Bone marrow (tissue), 2 donors: ENCODE measurements at regions not wholly inside any gene's neighbourhood (a gene's known extent, or its start where the extent isn't known, plus 50 kb on each side); places are given as distances from the start of the nearest gene placed in this dataset.

Experiments used
- DNase-seq, 2 donors: peaks; one replicate each; lab custom pipeline; 2025; lab: John Stamatoyannopoulos, UW

GRCh38 chr2:120515759-120516678, 170.1 kb downstream of the INHBB start:
- DNase-seq, result no peak

GRCh38 chr2:120516679-120517314, 170.9 kb downstream of the INHBB start:
- DNase-seq, result no peak

- no peak for DNase-seq
These were observed 172.0 kb downstream of the INHBB start for GRCh38 chr2:120517751-120518469.

- no peak for DNase-seq
These were observed 172.9 kb downstream of the INHBB start for GRCh38 chr2:120518819-120519218.

- no peak for DNase-seq
These were observed 173.5 kb downstream of the INHBB start for GRCh38 chr2:120519469-120519868.

GRCh38 chr2:120520454-120520853, 174.5 kb downstream of the INHBB start:
- DNase-seq, result no peak

- no peak for DNase-seq
These were observed 175.3 kb downstream of the INHBB start for GRCh38 chr2:120520929-120521912.

- DNase-seq, result no peak
These were observed 176.3 kb downstream of the INHBB start for GRCh38 chr2:120522151-120522751.

GRCh38 chr2:120523766-120524165, 177.8 kb downstream of the INHBB start:
- no peak for DNase-seq

GRCh38 chr2:120524174-120524573, 178.2 kb downstream of the INHBB start:
- no peak for DNase-seq

GRCh38 chr2:120525056-120526046, 179.4 kb downstream of the INHBB start:
- no peak for DNase-seq

GRCh38 chr2:120526047-120526562, 180.2 kb downstream of the INHBB start:
- no peak for DNase-seq

- no peak for DNase-seq
These were observed 181.3 kb downstream of the INHBB start for GRCh38 chr2:120526997-120527945.

- DNase-seq, result no peak
These were observed 182.2 kb downstream of the INHBB start for GRCh38 chr2:120528051-120528692.

- DNase-seq, result no peak
These were observed 182.7 kb downstream of the INHBB start for GRCh38 chr2:120528693-120529076.

- no peak for DNase-seq
These were observed 184.8 kb downstream of the INHBB start for GRCh38 chr2:120530781-120531180.

GRCh38 chr2:120531365-120531764, 185.4 kb downstream of the INHBB start:
- no peak for DNase-seq
